ENCODE measurements at regions not wholly inside any gene's neighbourhood (a gene's known extent, or its start where the extent isn't known, plus 50 kb on each side); places are given as distances from the start of the nearest gene placed in this dataset.

DNA sequence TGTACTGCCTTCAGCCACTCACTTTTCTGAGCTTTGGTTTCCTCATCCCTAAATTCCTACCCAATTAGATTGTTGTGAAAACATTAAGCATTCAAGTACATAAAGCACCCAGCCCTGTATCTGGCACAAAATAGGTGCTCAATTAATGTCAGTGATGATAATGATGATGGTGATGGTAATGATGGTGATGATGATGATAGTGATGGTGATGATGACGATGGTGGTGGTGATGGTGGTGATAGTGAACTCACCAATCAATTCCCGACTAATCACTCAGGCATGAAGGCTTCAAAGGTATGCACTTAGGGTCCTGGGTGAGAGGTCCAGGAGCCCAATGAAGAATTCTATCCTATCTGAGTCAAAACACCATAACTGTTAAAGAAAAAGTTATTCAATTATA lies 383.5 kb downstream of the MATN1 start:
- TF ChIP-seq, protein P1, sequence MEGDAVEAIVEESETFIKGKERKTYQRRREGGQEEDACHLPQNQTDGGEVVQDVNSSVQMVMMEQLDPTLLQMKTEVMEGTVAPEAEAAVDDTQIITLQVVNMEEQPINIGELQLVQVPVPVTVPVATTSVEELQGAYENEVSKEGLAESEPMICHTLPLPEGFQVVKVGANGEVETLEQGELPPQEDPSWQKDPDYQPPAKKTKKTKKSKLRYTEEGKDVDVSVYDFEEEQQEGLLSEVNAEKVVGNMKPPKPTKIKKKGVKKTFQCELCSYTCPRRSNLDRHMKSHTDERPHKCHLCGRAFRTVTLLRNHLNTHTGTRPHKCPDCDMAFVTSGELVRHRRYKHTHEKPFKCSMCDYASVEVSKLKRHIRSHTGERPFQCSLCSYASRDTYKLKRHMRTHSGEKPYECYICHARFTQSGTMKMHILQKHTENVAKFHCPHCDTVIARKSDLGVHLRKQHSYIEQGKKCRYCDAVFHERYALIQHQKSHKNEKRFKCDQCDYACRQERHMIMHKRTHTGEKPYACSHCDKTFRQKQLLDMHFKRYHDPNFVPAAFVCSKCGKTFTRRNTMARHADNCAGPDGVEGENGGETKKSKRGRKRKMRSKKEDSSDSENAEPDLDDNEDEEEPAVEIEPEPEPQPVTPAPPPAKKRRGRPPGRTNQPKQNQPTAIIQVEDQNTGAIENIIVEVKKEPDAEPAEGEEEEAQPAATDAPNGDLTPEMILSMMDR (IDR thresholded peaks at IDR 0.05; ENCODE audit: insufficient read depth, low read depth, low read length) = no peak
- TF ChIP-seq EZH2 (IDR thresholded peaks at IDR 0.05; ENCODE audit: insufficient read depth, low read length) = no peak
